Stomach (tissue), 4 donors: ENCODE measurements at regions not wholly inside any gene's neighbourhood (a gene's known extent, or its start where the extent isn't known, plus 50 kb on each side); places are given as distances from the start of the nearest gene placed in this dataset.

Experiments
- CTCF ChIP-seq, 7 experiments: fragments of 450-650 bp in 4 of 7; fragments of 200-600 bp in 3 of 7; sonication (generic) in 3 of 7; IDR thresholded peaks; one replicate each; pipeline ENCODE4 v1.5.1; 2016 to 2019; ENCODE audit warnings: antibody characterized with exemption in 7 of 7, control low read depth in 2 of 7, mild to moderate bottlenecking in 1 of 7
- EP300 ChIP-seq: sonication (generic); formaldehyde crosslinking; IDR thresholded peaks from one replicate; pipeline ENCODE4 v1.6.1; 2017; ENCODE audit warnings: antibody characterized with exemption
- POLR2A ChIP-seq, 4 donors: fragments of 450-650 bp; IDR thresholded peaks; one replicate each; pipeline ENCODE4 v1.6.1; 2016; ENCODE audit warnings: antibody characterized with exemption in 4 of 4, control low read depth in 2 of 4, mild to moderate bottlenecking in 1 of 4, moderate library complexity in 1 of 4

DNA sequence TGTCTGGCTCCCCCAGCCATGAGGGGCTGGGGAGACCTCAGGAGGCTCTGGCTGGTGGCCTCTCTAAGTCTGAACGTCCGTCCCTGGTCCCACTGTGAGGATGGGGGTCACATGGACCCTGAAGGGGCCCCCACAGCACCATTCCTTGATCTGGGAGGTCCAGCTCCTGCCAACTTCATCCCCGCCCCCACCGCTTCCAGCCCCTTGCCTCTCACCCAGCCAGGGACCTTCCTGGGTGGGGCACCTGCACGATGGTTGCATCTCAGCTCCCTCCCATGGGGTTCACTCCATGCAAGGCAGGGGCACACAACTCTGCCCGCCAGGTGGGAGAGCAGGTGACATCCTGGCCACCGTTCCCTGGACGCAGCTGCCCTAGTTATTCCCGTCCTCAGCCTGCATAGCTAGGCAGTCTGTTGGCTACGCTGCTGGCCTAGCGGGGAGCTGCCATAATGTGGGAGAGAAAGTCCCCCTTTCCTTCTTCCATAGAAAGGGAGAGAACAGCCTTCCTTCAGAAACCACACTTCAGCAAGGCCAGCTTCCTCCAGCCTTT is 217.9 kb upstream of the RPL38 start:
- TF ChIP-seq CTCF (IDR thresholded peaks at IDR 0.05) (no peak), EP300 (no peak), POLR2A (IDR thresholded peaks at IDR 0.05) (no peak)
